ENCODE measurements at regions not wholly inside any gene's neighbourhood (a gene's known extent, or its start where the extent isn't known, plus 50 kb on each side); places are given as distances from the start of the nearest gene placed in this dataset.

DNA sequence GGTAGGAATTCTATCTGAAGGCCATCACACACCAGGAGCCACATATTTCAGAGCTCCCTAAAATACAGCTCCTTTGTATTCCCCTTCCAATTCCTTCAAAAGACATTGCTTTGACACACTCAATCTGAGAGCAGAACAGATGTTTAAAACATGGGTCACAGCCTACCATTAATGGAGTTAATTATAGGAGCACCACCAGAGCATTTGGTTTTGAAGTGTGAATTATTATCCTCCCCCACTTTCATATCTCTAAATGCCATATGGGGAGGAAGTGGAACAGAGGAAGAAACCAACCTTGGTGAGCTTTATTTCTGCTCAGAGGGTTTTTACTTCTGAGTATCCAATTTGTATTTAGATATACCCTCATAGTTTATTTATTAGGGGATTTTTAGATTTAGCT, 50.7 kb upstream of the TNFRSF21 start:
- no peak for DNase-seq (ENCODE audit: low spot score)

DNA sequence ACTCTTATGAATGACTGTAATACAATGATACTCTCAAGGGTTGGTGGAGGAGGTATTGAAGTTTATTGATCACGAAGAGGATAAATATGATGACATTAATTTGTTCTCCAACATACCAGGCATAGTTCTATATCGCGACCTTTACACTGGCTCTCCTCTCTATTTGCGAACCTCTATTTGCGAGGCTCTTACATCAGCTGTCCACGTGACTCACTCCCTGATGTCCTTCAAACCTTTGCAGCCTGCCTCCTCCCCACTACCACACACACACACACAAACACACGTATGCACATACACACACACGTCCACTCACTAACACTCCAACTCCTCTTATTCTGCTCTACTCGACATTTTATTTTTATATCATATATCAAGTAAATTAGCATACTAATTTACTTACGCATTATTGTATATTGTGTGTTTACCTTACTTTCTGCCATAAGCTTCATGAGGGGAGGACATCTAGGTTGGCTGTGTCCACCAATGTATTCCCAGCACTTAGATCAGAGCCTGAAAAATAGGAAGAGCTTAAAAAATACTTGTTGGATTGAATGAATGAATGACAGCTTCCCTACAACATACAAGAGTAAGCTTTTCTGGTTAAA, 53.3 kb upstream of the TNFRSF21 start:
- DNase-seq (ENCODE audit: low spot score) = no peak

DNA sequence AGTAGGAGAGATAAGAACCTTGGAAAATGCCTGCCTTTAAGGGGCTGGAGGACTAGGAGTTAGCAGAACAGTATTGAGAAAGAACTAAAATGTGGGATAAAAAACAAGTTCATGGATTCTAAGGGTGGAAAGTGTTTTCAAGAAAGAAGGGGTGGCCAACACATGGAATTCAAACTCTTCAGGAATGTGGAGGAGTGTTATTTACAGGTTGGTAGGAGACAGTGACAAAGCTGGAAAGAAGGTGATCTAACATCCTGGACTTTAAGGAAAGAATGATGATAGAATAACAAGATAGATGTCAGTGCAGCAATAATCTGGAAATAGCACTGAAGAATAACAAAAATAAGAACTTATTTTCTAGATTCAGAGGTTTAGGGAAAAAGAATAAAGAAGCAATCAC, 54.0 kb upstream of the TNFRSF21 start:
- no peak for DNase-seq (ENCODE audit: low spot score)

GRCh38 chr6:47366335-47366890, 56.7 kb upstream of the TNFRSF21 start:
- DNase-seq (ENCODE audit: low spot score) = no peak

- DNase-seq (ENCODE audit: low spot score) = no peak
Measured at GRCh38 chr6:47371139-47371869, 61.6 kb upstream of the TNFRSF21 start.

DNA sequence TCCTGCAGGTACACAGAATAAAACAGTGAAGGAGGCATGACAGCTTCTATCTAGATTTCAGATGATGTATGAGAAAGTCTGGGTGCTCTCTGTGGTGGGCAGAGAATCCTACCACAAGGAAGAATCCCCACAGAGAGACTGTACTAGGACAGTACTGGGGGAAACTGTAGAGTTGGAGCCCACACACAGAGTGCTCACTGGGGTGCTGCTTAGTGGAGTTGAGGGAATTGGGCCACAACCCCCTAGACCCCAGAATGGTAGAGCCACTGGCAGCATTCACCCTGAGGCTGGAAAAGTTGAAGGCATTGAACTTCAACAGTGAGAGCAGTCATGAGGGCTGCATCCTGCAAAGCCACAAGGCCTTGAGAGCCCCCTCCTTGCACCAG, 62.2 kb upstream of the TNFRSF21 start:
- DNase-seq (ENCODE audit: low spot score) = no peak

GRCh38 chr6:47372318-47372717, 62.6 kb upstream of the TNFRSF21 start:
- no peak for DNase-seq (ENCODE audit: low spot score)

DNA sequence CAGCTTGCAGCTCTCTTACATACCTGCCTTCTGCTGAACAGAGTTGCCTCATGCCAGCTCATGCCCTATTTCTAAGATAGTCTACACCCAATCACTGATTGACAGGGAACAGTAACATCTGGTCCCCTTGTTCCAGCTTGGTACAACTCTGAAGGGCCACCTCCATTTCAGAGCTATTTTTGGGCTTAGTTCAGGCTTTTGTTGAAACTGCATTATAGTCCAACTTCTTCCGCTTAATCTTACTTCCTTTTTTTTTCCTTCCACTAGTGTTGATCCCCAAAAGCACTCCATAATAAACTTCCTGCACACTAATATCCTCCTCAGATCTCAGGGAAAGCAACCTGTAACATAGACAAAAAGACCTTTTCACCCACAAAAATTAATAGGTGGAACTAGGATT, 65.7 kb upstream of the TNFRSF21 start:
- DNase-seq (ENCODE audit: low spot score) = no peak

DNA sequence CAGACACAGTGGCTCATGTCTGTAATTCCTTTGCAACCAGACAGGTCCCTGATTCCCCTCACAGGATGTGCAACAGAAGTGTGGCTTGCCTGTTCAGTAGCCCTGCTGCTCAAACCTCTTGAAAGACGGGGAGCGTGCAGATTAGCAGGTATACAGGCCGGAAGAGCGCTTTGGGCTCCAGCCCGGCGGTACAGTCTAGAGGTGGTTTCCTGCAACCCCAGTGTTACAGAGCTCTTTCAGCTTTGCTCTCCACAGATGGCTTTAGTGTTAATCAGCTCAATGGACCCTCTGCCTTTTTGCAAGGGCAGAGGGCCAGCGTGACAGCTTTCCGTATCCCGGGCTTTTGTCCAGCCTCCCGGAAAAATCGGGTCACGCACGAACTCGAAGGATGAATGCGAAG, 67.2 kb upstream of the TNFRSF21 start:
- DNase-seq (ENCODE audit: low spot score) = no peak

DNA sequence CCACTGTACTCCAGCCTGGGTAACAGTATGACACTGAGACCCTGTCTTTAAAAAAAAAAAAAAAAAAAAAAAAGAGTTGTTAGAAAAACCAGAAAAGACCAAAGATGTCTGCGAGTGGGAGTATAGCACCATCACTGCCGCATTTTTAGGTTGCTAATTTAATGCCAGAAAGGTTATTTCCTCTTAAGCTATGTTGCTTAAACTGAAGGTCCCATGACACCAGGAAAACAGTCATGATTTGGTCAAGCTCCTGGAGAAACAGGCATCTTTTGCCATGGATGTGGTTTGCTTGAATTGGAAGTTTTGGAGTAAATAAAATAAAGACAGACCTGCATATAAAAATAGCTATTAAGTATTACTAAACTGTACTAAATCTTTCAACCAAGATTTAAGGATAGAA, 68.3 kb upstream of the TNFRSF21 start:
- no peak for DNase-seq (ENCODE audit: low spot score)

DNA sequence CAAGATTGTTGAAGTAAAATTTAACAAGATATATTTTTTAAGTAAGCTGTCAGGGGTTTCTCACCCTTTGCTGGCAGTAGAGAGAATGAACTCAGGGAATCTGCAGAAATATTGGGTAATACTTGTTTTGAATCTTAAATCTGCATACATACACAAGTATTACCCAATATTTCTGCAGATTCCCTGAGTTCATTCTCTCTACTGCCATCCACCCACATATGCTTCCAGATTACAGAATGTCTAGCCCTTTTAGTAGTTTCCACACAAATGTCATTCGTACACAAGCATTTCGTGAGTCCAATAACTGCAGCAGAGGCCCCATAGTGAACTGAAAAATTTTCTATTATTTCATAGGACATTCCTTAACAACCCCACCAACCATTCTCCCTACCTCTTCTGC, 69.6 kb upstream of the TNFRSF21 start:
- DNase-seq (ENCODE audit: low spot score) = no peak

GRCh38 chr6:47380251-47380650, 70.5 kb upstream of the TNFRSF21 start:
- no peak for DNase-seq (ENCODE audit: low spot score)

DNA sequence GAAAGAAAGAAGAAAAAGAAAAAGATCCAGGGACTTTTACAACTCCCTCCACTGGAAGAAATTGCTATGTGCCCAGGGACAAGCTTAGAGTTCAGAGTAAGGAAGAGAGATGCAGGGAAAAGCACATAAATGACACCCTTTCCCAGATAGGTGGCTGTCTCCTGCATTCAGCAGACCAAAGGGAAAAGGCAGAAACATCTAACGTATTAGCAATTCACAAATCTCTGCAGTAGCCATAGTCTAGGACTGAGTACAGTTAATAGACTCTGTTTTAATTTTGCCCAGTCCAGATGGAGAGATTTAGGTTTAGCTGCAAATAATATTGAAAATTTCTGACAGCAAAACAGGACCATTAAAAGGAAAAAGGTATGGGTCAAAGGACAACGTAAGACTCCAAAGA, 71.3 kb upstream of the TNFRSF21 start:
- no peak for DNase-seq (ENCODE audit: low spot score)

DNA sequence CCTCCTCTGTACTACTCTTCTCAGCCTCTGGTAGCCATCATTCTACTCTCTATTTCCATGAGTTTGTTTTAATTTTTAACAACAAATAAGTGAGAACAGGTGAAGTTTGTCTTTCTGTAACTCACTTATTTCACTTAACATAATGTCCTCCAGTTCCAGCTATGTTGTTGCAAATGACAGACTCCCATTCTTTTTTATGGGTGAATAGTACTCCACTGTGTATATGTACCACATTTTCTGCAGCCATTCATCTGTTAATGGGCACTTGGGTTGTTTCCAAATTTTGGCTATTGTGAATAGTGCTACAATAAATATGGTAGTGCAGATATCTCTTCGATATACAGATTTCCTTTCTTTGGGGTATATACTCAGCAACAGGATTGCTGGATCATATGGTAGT, 73.7 kb upstream of the TNFRSF21 start:
- DNase-seq (ENCODE audit: low spot score) = no peak

GRCh38 chr6:47391675-47392074, 82.0 kb upstream of the TNFRSF21 start:
- no peak for DNase-seq (ENCODE audit: low spot score)

- no peak for DNase-seq (ENCODE audit: low spot score)
Measured at GRCh38 chr6:47392251-47392650, 82.5 kb upstream of the TNFRSF21 start.

- DNase-seq (ENCODE audit: low spot score) = no peak
Measured at GRCh38 chr6:47396401-47397069, 81.1 kb upstream of the CD2AP start.

DNA sequence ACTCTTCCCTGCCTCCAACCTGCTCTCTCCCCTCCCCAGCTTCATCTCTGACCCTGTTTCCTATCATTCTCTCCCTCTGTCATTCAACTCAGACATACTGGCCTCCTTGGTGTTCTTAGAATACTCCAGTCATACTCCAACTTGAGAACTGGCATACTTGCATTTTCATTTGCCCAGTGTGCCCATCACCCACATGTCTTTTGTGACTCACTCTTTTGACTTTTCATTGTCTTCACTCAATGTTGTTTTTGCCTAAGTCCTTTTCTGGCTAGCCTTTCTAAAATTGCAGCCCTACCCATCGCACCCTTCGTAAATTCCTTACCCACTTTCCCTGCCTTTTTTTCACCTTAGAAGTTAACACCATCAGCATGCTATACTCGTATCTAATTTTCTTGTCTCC, 77.0 kb upstream of the CD2AP start:
- no peak for DNase-seq (ENCODE audit: low spot score)

- DNase-seq (ENCODE audit: low spot score) = no peak
Measured at GRCh38 chr6:47402081-47402480, 75.5 kb upstream of the CD2AP start.

- DNase-seq (ENCODE audit: low spot score) = no peak
Measured at GRCh38 chr6:47403056-47403455, 74.5 kb upstream of the CD2AP start.

DNA sequence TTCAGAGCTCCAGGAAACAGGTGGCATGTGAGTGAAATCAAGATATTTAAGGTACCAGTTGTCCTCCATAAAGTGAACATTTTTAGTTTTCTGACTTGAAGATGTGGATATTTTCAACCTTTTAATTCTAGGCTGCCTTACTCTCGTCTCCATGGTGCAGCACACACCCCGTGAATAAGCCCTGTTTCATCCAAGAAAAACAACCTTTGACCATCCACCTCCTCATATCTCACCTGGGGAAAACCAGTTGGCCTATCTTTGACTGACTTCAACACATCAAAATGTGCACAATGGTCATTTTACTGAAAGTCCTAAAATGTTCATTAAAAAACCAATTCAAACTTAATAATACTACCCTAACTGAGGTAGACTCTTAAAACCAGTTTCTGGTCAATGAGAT, 73.8 kb upstream of the CD2AP start:
- no peak for DNase-seq (ENCODE audit: low spot score)

- no peak for DNase-seq (ENCODE audit: low spot score)
Measured at GRCh38 chr6:47404435-47404834, 73.2 kb upstream of the CD2AP start.

GRCh38 chr6:47405273-47405672, 72.3 kb upstream of the CD2AP start:
- no peak for DNase-seq (ENCODE audit: low spot score)

Data from globus pallidus (tissue), 1 donor.